ENCODE measurements at regions not wholly inside any gene's neighbourhood (a gene's known extent, or its start where the extent isn't known, plus 50 kb on each side); places are given as distances from the start of the nearest gene placed in this dataset.

DNA sequence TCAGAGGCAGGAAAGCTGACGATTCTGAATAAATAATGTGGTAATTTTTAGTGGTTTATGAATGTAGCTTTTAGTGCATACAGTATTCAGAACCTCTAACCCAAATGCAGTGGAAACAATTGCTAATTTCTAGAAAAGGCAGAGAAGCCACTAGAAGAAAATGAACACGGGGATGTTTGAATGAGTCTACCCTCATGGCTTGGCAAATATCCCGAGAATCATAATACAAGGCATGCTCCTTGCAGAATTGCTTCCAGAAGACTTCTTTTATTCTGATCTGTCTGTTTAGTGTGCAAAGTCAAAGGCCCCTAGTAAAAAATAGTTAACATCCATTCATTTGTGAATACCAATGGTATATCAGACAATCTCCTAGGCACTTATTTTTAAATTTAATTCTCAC is 246.8 kb downstream of the LMO4 start:
- TF ChIP-seq, protein P1, sequence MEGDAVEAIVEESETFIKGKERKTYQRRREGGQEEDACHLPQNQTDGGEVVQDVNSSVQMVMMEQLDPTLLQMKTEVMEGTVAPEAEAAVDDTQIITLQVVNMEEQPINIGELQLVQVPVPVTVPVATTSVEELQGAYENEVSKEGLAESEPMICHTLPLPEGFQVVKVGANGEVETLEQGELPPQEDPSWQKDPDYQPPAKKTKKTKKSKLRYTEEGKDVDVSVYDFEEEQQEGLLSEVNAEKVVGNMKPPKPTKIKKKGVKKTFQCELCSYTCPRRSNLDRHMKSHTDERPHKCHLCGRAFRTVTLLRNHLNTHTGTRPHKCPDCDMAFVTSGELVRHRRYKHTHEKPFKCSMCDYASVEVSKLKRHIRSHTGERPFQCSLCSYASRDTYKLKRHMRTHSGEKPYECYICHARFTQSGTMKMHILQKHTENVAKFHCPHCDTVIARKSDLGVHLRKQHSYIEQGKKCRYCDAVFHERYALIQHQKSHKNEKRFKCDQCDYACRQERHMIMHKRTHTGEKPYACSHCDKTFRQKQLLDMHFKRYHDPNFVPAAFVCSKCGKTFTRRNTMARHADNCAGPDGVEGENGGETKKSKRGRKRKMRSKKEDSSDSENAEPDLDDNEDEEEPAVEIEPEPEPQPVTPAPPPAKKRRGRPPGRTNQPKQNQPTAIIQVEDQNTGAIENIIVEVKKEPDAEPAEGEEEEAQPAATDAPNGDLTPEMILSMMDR (IDR thresholded peaks at IDR 0.05; ENCODE audit: low read length): no peak
- TF ChIP-seq EZH2phosphoT487 (IDR thresholded peaks at IDR 0.05; ENCODE audit: low read length) (no peak), EZH2 (optimal IDR thresholded peaks at IDR 0.05; ENCODE audit: low read depth, low read length) (no peak)
